Esophagus mucosa (tissue), 1 donor: ENCODE measurements at regions not wholly inside any gene's neighbourhood (a gene's known extent, or its start where the extent isn't known, plus 50 kb on each side); places are given as distances from the start of the nearest gene placed in this dataset.

Source experiments
- ATAC-seq: fragments of 200-7000 bp; cut with Tn5 transposase; one replicate; pipeline ENCODE4 v1.9.1; 2020
- donor health status: DM: yes; HTN: yes; CAD: no.

DNA sequence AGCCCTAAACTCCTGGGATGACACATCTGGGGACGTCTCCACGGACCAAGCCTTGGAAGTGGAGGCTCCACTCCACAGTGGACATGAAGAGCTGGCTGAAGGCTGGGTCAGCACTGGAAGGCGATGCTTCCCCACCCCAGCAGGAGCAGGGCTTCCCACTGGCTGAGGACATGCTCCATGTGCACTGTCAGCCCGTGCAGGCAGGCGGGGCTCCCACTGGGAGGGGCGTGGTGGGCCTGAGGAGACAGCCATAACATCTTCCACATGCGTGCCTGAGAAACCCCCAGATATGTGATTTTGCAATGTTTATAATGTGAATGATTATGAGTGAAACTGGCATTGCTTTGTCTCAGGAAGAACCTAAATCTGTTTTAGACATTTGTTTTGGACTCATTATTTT lies 231.3 kb downstream of the KLF13 start:
- no peak for ATAC-seq

DNA sequence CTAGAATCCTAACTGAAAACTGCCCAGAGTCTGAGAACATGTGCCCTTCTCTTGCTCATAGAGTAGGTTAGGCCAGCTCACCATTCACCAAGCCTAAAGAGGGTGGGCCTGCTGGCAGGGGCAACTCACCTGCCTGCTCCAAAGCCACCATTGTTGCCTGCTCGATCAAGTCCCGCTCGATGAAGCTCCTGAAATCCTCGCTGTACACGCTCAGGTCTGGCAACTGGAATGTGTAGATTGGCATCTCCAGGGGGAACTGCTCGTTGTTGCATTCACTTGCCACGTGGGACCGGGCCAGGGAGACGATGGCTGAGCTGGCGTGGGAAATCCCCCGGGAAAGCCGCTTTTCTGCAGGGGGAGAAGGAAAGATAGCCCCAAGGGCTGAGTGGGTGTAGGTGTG lies 232.2 kb downstream of the KLF13 start:
- ATAC-seq, result no peak

DNA sequence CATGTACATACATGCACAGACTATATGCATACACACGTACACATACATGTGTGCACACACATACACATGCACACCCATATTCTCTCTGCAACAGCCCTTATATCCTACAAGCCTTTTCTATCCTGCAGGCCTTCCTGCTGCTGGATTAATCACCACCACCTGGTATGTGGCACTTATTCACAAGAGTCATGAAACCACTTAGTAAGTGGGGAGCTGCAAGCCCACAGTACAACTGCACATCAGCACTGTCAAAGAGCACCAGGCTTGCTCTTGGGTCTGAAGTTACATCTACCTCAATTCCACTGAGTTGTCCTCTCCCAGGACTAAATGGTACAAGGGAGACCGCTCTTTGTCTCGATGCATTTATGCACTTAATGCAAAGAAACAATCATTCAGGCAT lies 233.2 kb downstream of the KLF13 start:
- ATAC-seq, result no peak

DNA sequence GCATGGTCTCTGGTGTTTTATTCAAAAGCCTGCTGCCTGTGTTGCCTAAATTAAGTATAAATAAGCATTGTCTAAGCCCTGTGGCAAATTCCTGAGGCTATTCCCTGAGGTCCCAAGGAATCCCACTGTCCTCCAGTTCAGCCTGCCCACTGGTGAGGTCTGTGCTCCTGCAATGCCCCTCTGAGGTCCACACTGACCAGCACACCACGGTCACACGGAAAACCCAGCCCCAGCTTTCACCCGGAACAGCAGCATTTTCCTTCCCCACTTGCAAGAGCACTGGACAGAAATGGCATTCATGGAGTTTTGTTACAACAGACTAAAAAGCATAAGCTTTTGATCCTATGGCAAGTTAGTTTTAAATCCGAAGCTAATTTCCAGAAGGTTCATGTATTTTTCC lies 234.0 kb downstream of the KLF13 start:
- no peak for ATAC-seq

DNA sequence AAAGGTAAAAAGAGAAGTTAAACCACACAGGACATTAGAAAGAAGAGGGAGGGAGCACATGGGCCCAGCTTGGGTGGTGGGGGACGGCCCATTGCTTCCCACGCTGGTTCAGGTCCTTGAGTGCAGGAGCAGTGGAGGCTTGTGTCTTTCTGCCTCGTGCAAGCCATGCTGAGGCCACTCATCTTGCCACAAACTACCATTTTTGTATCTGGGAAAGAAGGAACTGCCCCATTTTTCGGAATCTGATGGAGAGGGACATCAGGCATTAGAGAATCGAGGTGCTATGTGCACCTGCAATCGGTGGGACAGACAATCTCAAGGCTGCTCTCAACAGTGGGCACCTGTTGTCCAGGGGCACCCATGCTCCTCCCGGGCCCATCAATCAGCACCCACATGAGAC lies 234.5 kb downstream of the KLF13 start:
- no peak for ATAC-seq

DNA sequence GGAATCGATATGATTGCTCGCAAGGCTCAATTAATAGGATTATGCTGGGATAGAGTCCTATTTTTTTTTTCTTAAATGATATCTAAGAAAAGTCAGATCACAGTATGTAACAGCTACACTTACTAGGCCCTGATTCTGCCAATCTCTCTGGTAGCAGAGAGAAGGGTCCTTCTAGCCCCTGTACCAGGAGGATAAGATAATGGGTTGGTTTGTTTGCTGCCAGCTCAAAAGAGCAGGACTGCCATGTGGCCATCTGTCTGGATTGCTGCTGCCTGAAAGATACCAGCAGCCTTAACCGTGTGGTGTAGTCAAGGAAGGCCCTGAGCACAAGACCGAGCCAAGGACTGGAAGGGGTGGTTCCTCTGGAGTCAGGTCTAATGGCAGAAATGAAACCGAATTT lies 236.4 kb downstream of the KLF13 start:
- no peak for ATAC-seq

DNA sequence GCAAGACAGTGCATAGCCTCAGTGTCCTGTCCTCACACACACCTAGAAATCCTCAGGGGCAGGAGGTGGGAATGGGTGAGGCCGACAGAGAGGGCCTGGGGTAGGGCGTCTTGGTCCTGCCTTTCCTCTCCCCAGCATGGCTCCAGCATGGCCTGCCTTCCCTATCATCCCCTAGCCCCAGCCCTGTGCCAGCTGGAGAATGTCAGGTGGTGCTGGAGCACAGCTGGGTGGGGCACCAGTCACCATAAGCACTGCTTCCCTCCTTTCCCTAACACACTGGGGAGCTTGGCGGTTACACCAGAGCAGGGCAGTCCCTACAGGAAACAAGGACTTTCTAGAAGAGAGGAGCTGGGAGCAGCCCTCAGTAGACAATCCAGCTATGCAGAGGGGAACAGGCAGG lies 236.8 kb downstream of the KLF13 start:
- no peak for ATAC-seq

DNA sequence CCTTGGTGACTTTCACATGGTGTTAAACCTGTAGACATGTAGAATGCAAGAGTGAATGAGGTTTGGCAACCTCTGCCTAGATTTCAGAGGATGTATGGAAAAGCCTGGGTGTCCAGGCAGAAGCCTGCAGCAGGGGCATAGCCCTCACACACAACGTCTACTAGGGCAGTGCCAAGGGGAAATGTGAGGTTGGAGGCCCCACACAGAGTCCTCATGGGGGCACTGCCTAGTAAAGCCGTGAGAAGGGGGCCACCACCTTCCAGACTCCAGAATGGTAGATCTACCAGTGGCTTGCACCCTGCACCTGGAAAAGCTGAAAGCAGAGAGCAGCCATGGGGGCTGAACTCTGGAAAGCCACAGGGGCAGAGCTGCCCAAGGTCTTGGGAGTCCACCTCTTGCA lies 241.2 kb downstream of the KLF13 start:
- no peak for ATAC-seq

DNA sequence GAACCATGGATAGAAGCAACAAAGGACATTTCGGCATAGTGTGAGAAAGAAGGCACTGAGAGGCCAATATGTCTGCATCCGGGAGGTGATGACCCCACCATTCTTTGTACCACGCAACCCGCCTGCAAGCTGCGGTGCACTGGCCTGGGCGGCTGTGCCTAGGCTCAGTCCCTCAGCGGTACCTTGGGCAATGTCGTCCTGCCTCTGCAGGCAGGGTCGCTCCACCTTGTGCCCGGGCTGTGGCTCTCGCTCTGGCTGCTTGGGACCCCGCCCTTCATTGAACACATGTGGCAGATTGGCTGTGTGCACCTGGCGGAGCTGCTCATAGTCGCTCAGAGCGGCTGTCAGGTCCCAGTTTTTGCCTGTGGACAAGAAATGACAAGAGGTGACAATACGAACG lies 243.2 kb downstream of the KLF13 start:
- no peak for ATAC-seq

DNA sequence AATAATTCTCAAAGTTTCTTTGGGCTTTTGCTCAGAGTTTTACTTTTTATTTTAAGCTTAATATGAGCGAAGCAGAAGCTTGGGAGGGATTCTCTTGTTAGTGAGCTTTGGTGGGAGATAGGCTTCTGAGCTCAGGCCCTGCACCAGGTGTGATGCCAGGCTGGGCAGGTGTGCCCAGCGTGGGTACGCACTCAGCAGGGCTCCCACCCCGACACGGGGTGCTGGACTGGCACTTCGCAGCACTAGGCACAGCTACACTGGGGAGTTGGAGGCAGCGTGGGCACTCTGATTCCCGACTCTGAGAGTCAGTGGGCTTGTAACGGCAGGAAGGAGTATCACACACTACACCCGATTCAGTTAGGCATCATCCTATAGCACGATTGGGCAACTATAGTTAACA lies 244.0 kb downstream of the KLF13 start:
- ATAC-seq, result no peak

DNA sequence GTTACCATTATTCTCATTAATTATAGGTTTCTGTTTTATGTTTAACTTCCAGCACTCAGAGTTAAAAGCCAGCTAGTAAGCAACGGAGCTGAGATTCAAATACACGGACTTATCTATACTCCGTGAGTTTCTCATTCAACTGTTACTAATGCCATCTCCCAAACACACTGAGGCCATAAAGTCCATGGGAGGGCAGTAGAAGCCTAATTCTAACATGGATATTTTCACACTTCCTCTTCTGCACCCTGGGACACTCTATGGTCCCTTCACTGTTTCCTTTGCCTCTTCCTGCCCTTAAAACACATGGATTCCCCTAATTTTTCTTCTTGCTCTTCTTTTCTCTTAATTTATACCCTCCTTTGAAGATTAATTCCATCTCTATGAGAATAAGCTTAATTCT lies 245.0 kb downstream of the KLF13 start:
- no peak for ATAC-seq

DNA sequence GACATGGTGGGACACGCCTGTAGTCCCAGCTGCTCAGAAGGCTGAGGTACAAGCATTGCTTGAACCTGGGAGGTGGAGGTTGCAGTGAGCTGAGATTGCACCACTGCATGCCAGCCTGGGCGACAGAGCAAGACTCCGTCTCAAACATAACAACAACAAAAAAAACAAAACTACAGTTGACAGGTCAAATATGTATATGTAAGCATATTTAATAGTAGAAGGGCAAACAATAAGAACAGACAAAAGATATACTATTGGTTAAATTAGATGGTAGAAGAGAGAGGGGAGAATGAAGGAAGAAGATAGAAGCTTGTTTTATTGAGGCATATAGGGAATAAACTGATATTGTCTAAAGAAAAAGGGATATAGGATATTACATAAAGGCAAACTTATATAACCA lies 247.1 kb downstream of the KLF13 start:
- ATAC-seq, result no peak

DNA sequence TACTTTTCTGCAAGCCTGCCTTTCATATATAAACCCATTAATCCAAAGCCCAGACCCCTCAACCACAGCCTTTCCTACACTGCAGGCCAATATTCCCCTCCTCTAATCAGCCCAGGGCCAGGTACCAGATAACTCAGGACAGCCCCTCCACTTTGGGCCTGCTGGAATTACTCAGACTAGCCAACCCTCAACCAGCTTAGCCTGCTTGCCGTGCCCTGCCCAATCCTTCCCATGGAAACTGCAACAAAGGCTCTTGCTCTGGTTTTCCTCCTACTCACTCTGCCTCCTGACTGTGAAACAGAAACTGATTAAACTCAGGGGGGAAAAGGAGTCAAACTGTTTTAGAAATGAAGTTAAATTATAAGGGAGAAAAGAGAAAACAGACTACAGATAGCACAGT lies 248.1 kb downstream of the KLF13 start:
- ATAC-seq, result peak; percentile 66

DNA sequence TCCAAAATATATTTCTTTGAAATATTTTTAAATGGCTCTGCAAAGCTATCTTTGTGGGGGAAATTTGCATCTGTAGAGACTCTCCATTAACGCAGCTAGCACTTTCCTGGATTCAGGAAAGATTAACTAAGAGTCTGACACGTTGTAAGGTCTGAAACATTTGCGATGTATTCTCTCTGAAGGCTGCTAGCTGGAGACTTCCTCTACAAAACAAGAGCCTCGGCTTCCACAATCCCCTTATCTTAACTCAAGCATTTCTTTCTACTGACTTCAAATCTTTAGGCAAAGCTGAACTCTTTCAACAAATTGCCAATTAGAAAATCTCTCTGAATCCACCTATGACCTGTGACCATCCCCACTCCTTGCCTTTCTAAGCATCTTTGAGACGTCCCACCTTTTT lies 250.5 kb downstream of the KLF13 start:
- no peak for ATAC-seq

DNA sequence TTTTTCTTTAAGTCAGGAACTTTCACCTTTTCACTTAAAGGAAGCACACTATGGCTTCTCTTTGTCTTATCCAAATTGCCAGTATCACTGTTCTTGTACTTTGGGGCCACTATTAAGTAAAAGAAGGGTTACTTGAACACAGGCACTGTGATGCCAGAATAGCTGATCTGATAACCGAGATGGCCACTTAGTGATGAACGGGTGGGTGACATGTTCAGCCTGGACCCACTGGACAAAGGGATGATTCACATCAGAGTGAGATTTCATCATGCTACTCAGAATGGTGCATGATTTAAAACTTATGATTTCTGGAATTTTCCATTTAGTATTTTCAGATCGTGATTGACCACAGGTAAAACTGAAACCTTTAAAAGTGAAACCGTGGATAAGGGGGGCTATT lies 252.6 kb downstream of the KLF13 start:
- no peak for ATAC-seq

DNA sequence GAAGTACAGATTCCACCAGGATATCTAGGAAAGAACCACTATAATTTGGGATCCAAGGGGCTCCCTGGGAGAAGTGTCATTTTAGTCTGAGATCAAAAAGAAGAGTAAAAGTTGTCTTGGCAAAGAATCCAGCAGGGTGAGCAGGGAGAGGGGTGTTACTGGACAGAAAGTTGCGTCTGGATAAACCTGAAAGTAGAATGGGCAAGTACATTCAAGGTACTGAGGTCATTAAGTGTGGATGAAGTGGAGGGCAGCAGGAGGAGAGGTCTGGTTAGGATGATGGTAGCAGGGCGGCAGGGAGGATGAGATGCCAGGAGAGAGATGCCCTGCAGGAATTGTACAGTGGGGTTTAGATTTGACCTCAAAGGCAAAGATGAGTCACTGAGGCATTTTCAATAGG lies 253.3 kb downstream of the KLF13 start:
- no peak for ATAC-seq

DNA sequence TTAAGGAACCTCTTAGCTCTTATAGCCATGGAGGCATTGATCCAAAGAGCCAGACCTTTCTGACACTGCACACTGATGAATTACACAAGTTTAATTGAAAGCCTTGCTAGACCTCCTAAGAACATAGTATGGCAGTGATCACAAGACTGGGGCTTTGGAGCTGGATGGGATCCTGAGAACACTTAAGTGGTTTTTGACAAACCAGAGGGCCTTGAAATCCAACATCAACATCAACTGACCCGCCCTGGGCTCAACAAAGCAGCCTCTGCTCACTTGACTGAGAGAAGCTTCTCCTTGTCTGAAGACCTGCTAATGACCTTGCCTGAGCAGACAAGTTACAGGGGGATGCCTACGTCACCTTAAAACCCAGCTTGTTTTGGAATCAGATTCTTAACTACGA lies 257.6 kb downstream of the KLF13 start:
- ATAC-seq, result no peak

DNA sequence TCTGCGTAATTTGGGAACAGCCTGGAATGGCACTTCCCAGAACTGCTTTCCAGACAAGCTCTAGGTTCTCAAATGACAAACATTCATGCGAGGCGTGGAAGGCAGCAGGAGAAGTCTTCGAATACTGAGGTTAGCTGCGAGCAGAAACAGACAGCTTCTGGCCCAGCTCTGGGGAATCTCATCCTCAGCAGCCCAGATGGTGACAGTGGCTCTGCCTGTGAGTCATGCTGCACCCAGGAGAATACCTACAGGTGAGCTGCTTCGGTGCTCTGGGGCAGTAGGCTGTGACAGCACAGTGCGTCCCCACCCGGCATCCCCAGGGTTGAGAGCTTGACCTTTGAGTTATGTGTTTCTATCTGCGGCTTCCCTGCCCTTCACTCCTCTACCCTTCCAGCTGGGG lies 258.6 kb downstream of the KLF13 start:
- no peak for ATAC-seq

DNA sequence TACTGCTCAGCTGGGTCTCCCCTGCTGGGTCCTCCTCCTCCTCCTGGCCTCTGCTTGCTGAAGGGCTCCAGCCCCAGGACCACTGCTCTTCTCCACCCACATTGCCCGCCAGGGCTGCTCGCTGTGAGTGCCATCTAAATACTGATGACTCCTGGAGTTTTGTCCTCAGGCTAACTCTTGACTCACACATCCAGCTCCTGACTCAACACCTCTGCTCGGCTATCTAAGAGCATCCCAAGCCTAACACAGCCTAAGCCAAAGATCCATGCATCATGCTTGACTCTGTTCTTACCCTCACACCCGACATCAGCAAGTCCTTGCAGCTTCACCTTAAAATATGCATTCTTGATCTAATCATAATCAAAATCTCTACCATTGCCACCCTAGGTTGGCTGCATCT lies 260.2 kb downstream of the KLF13 start:
- ATAC-seq, result peak; percentile 67

DNA sequence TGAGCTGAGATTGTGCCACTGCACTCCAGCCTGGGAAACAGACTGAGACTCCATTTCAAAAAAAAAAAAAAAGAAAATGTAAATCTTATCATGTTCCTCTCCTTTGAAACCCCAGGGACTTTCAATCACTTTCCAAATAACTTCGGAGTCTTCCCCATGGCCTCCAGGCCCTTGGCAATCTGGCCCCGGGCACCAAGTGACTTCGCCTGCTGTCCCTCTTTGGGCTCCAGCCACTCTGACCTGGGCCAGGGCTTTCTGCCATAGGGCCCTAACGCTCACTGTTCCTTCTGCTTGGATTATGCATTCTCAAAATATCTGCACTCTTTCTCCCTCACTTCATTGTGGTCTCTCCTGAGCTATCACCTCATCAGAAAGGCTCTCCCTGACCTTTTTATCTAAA lies 260.9 kb downstream of the KLF13 start:
- no peak for ATAC-seq

DNA sequence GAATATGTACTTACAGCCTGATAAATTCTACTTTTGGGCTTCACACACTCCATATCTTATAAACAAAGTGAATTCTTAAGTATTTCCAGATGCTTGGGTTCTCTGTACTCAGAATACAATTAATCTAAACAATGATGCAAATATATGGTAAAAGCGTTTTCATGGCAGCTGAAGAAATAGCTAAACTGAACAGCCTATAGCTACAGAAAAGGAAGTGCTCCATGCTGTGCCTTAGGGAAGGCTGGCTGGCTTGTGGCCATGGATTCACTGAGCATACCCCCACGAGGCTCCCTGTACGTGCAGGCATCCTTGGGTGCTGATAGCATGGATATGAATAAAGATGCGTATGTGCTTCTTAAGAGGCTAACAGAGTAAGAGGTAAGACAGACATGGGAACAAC lies 264.0 kb downstream of the KLF13 start:
- ATAC-seq, result no peak

DNA sequence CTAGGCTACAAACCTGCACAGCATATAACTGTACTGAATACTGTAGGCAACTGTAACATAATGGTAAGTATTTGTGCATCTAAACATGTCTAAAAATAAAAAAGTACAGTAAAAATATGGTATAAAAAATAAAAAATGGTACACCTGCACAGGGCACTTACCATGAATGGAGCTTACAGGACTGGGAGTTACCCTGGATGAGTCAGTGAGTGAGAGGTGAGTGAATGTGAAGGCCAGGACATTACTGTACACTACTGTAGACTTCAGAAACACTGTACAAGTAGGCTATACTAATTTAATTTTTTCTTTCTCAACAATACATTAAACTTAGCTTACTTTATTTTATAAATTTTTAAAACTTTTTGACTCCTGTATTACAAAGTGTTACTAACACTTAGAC lies 265.3 kb downstream of the KLF13 start:
- no peak for ATAC-seq

DNA sequence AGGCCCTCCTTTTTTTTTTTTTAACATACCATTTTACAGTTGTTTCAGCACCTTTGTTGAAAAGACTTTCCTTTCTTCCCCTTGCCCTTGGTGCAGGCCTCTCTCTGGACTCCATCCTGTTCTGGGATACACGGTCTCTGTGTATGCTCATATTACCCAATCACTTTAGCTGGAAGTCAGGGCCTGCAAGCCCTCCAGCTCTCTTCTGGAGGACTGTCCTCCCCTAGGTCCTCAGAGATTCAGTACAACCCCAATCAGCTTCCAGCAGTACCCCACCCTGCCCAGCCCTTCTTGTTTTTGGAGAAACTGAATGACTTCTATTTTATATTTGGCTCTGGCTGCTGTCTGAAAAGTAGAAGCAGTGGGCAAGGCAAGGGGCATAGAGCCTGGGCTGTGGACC lies 270.8 kb downstream of the KLF13 start:
- no peak for ATAC-seq

DNA sequence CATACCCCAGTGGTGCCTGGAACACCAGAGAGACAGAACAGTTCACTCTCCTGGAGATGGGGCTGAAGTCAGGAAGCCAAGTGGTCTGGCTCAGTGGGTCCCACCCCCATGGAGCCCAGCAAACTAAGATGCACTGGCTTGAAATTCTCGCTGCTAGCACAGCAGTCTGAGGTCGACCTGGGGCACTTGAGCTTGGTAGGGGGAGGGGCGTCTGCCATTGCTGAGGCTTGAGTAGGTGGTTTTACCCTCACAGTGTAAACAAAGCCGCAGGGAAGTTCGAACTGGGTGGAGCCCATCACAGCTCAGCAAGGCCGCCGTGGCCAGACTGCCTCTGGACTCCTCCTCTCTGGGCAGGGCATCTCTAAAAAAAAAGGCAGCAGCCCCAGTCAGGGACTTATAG lies 272.0 kb downstream of the KLF13 start:
- no peak for ATAC-seq

DNA sequence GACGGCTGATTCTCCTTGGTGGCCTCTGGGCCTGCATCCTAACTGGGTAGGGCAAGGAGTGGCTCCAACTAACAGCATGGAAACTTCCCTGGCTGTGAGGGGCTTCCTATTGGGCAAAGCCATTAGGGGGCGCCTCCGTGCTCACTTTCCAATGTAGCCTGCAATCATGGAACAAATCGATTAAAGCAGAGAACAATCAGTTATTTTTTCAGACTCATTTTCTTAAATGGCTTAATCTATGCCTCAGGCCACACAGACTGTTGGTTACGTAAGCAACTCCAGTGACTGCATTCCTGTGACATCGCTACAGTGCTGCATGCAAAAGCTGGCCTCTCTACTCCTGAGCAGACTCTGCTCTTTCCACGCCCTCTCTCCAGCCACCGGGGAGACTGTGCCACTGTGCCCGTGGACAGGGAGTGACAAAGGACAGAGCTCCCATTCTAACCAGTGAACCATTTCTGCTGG lies 278.9 kb downstream of the KLF13 start:
- ATAC-seq, result peak; percentile 61

DNA sequence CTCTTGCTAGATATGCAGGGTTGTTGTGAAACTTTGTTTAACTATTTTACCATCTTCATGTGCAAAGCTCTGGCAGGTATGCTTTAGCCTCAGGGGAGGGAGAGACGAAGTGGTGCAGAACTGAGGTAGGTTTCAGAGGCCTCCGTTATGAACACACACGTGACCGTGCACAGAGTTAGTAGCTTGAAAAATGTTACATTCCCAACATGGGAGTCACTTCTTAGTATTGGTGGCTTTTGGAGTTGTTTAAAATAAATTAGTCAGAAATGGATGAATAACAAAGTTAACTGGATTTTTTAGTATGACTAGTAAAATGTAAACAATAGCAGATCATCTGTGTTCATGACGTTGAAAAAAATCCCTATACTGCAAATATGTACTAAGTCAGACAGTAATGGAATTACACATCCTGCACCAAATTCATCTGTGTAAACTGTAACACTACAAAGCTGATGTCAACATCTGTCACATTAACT lies 279.6 kb downstream of the KLF13 start:
- peak; percentile 37 for ATAC-seq
